ENCODE measurements at regions not wholly inside any gene's neighbourhood (a gene's known extent, or its start where the extent isn't known, plus 50 kb on each side); places are given as distances from the start of the nearest gene placed in this dataset.

GRCh38 chr3:107111872-107112271 lies 265.4 kb upstream of the CCDC54 start:
- TF ChIP-seq EZH2 (IDR thresholded peaks at IDR 0.05; ENCODE audit: low read depth, unreplicated experiment), result no peak
- no peak for TF ChIP-seq STAT1 (IDR thresholded peaks at IDR 0.05; ENCODE audit: unreplicated experiment)
- TF ChIP-seq ZNF114 (CRISPR knock-in tag; IDR thresholded peaks at IDR 0.05), result no peak
- TF ChIP-seq POLR2AphosphoS5 (IDR thresholded peaks at IDR 0.05; ENCODE audit: low read depth), result no peak
- no peak for TF ChIP-seq CREB1 (CRISPR knock-in tag; IDR thresholded peaks at IDR 0.05; ENCODE audit: low read depth)
- no peak for TF ChIP-seq NANOG (IDR thresholded peaks at IDR 0.05; ENCODE audit: borderline replicate concordance)
- no peak for TF ChIP-seq REST (IDR thresholded peaks at IDR 0.05; ENCODE audit: unreplicated experiment)
- TF ChIP-seq ZNF331 (CRISPR knock-in tag; IDR thresholded peaks at IDR 0.05; ENCODE audit: low read depth), result no peak
- no peak for TF ChIP-seq EZH2phosphoT487 (IDR thresholded peaks at IDR 0.05; ENCODE audit: unreplicated experiment)
- TF ChIP-seq JUNB (IDR thresholded peaks at IDR 0.05; ENCODE audit: unreplicated experiment), result no peak
- no peak for TF ChIP-seq ETS1 (IDR thresholded peaks at IDR 0.05)
- TF ChIP-seq CTCF (conservative IDR thresholded peaks at IDR 0.05; ENCODE audit: low read depth in 2 of 2), result no peak
- TF ChIP-seq ZNF462 (CRISPR knock-in tag; IDR thresholded peaks at IDR 0.05), result no peak
- Histone ChIP-seq H4K20me1 (replicated peaks; ENCODE audit: insufficient read depth) (no peaks in the 10 kb centered on the region), H3K4me2 (no peak overlapping the region), H3K9me2 (ENCODE audit: insufficient read depth) (no peaks in the 10 kb centered on the region; the same call in 1 of the 2 replicates), H2AFZ (peak overlapping the region; percentile 44; the same call in 1 of the 2 replicates), H3K36me3 (ENCODE audit: insufficient read depth) (no peaks in the 10 kb centered on the region), H3K27me3 (ENCODE audit: insufficient read depth) (no peaks in the 10 kb centered on the region), H3K27ac (ENCODE audit: low read depth) (no peak overlapping the region), H3K79me2 (replicated peaks; ENCODE audit: insufficient read depth) (no peaks in the 10 kb centered on the region), H3F3A (replicated peaks; ENCODE audit: low read depth) (no peaks in the 10 kb centered on the region), H3K4me3 (no peak overlapping the region), H3K4me1 (ENCODE audit: insufficient read depth) (no peaks in the 10 kb centered on the region)
- Mint-ChIP-seq H3K27ac (no peak overlapping the region), H3K9me3 (peaks cover 3% of the 10 kb centered on the region; the same call in 2 of the 3 replicates), H3K4me1 (no peaks in the 10 kb centered on the region), H3K27me3 (ENCODE audit: insufficient read depth, low read depth, poor library complexity) (peaks cover 1% of the 10 kb centered on the region), H3K4me3 (no peak overlapping the region), H3K36me3 (ENCODE audit: low read depth) (peaks cover 2% of the 10 kb centered on the region; the same call in 1 of the 3 replicates)
- DNase-seq (ENCODE audit: low spot score) (no peak), ATAC-seq (no peak)

Measured in GM23338 (cell line).